ENCODE measurements at regions not wholly inside any gene's neighbourhood (a gene's known extent, or its start where the extent isn't known, plus 50 kb on each side); places are given as distances from the start of the nearest gene placed in this dataset.
A peak's percentile ranks its signal among the peaks of the same experiment; 100 is the strongest.

GRCh38 chrX:65034292-65034667, 58.0 kb upstream of the ZC4H2 start:
- peak; percentile 1 for DNase-seq (ENCODE audit: low spot score)

Measured in SW480 (cell line).